Natural killer cell (primary cell): ENCODE measurements at regions not wholly inside any gene's neighbourhood (a gene's known extent, or its start where the extent isn't known, plus 50 kb on each side); places are given as distances from the start of the nearest gene placed in this dataset.

Experiments
- ATAC-seq, 3 donors: fragments of 150-1000 bp in 2 of 3; fragments of 200-7000 bp in 1 of 3; cut with Tn5 transposase; 1 replicate in 1 of 3; 2 replicates in 2 of 3; pipeline ENCODE4 v1.10.0; 2021; ENCODE audit warnings: mild to moderate bottlenecking in 2 of 3, moderate library complexity in 2 of 3
- DNase-seq, 2 donors: peaks; one replicate each; pipeline versions ENCODE4 v3.0.0 to v3.0.0-alpha.2; 2013 to 2021; ENCODE audit warnings: mixed read lengths in 1 of 2
- H3K27ac ChIP-seq: one replicate; pipeline ENCODE4 v1.5.1; 2013; ENCODE audit warnings: mild to moderate bottlenecking, low read length
- H3K27me3 ChIP-seq: one replicate; pipeline ENCODE4 v1.6.1; 2013; ENCODE audit warnings: low read length; ENCODE audit not compliant: control insufficient read depth, insufficient read depth
- H3K36me3 ChIP-seq: one replicate; pipeline ENCODE4 v1.6.1; 2013; ENCODE audit warnings: low read length; ENCODE audit not compliant: control insufficient read depth, insufficient read depth
- H3K4me1 ChIP-seq: one replicate; pipeline ENCODE4 v1.6.1; 2013; ENCODE audit warnings: low read length; ENCODE audit not compliant: control insufficient read depth, insufficient read depth
- H3K4me3 ChIP-seq: one replicate; pipeline ENCODE4 v1.5.1; 2013; ENCODE audit warnings: low read length
- H3K9me3 ChIP-seq: one replicate; pipeline ENCODE4 v1.6.1; 2013; ENCODE audit warnings: low read length; ENCODE audit not compliant: control insufficient read depth, insufficient read depth
- H3K27ac Mint-ChIP-seq, 2 donors: one replicate each; pipeline ENCODE4 v1.8.0; 2022; ENCODE audit warnings: mild to moderate bottlenecking in 2 of 2, mixed read lengths in 2 of 2, moderate library complexity in 1 of 2
- H3K27me3 Mint-ChIP-seq, 2 donors: one replicate each; pipeline ENCODE4 v1.8.0; 2022; ENCODE audit warnings: low read depth in 2 of 2, mixed read lengths in 2 of 2
- H3K36me3 Mint-ChIP-seq: one replicate; pipeline ENCODE4 v1.8.0; 2022; ENCODE audit warnings: mixed read lengths
- H3K4me1 Mint-ChIP-seq, 2 donors: one replicate each; pipeline ENCODE4 v1.8.0; 2022; ENCODE audit warnings: mixed read lengths in 2 of 2
- H3K4me3 Mint-ChIP-seq: one replicate; pipeline ENCODE4 v1.8.0; 2022; ENCODE audit warnings: mild to moderate bottlenecking, moderate library complexity, mixed read lengths
- H3K9me3 Mint-ChIP-seq, 2 donors: one replicate each; pipeline ENCODE4 v1.8.0; 2022; ENCODE audit warnings: mixed read lengths in 2 of 2
- WGBS: methylation state at CpG from one replicate; pipeline ENCODE4 v1.1.7; 2013; ENCODE audit warnings: missing lambda C conversion rate; ENCODE audit not compliant: insufficient coverage; 5-methylcytosine and 5-hydroxymethylcytosine counted together
- intact Hi-C: fragments of 100-400 bp; cut with micrococcal nuclease; formaldehyde crosslinking; loops from one replicate; pipeline ENCODE4 v1.14.2; 2022
- TF ChIP-seq, protein P1 (sequence below): fragments of 200-600 bp; IDR thresholded peaks from one replicate; pipeline ENCODE4 v1.8.0; 2022; ENCODE audit warnings: antibody characterized with exemption

DNA sequence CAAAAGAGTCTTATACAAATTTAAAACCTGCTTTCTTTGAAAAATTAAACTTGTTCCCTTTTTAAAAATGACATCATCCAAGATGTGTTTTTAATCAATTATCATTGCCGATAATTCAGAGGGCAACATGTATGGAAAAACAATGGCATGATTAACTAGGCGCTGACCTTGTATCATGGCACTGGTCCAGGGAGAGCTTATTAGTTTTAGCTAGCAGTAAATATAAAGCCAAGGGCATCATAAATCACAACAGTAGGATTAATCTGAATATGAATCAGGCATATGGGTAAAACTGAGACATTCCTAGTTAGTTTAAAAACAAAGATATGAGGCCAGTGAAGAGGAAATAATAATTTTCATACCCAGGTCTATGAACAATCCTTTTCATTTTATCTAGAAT, 374.0 kb downstream of the HDGFL1 start:
- no peaks in the 10 kb centered on the region for H3K36me3 ChIP-seq
- WGBS, result 92% methylated on average over 2 of the region's 2 CpGs
- no peak overlapping the region for H3K27ac Mint-ChIP-seq
- H3K27me3 Mint-ChIP-seq, result no peaks in the 10 kb centered on the region
- H3K4me3 Mint-ChIP-seq, result no peak overlapping the region
- no peaks in the 10 kb centered on the region for H3K4me1 Mint-ChIP-seq
- TF ChIP-seq, protein P1, sequence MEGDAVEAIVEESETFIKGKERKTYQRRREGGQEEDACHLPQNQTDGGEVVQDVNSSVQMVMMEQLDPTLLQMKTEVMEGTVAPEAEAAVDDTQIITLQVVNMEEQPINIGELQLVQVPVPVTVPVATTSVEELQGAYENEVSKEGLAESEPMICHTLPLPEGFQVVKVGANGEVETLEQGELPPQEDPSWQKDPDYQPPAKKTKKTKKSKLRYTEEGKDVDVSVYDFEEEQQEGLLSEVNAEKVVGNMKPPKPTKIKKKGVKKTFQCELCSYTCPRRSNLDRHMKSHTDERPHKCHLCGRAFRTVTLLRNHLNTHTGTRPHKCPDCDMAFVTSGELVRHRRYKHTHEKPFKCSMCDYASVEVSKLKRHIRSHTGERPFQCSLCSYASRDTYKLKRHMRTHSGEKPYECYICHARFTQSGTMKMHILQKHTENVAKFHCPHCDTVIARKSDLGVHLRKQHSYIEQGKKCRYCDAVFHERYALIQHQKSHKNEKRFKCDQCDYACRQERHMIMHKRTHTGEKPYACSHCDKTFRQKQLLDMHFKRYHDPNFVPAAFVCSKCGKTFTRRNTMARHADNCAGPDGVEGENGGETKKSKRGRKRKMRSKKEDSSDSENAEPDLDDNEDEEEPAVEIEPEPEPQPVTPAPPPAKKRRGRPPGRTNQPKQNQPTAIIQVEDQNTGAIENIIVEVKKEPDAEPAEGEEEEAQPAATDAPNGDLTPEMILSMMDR, result no peak
- intact Hi-C loops, result no loop called here
- H3K36me3 Mint-ChIP-seq, result no peaks in the 10 kb centered on the region
- peaks cover 0 to 6% of the 10 kb centered on the region in 2 donors for H3K9me3 Mint-ChIP-seq
- H3K9me3 ChIP-seq, result peaks cover 2% of the 10 kb centered on the region
- H3K27ac ChIP-seq, result no peak overlapping the region
- no peaks in the 10 kb centered on the region for H3K4me1 ChIP-seq
- no peak for ATAC-seq
- no peak overlapping the region for H3K4me3 ChIP-seq
- no peaks in the 10 kb centered on the region for H3K27me3 ChIP-seq
- DNase-seq, result no peak

DNA sequence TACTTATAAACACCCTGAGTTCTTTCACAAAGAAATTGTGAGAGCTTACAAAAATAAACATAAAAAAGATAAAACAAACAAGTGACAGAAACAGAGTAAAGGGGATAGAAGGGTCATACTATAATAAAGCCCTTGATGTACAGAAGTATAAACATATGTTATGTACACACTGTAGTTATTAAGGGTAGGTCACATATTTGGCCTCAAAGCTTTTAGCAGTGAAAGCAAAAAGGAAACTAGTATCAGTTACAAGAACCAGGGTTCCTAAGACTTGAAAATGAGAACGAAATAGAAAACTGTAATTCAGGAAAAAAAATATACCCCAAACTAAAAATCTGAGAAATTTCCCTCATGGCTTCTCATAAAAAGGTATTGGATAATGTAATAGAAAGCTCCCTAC, 380.6 kb downstream of the HDGFL1 start:
- H3K27ac ChIP-seq, result no peak overlapping the region
- no peak for ATAC-seq
- no peak for DNase-seq
- Mint-ChIP-seq H3K36me3 (no peaks in the 10 kb centered on the region), H3K4me1 (peaks cover 4% of the 10 kb centered on the region in 2 donors), H3K27me3 (no peaks in the 10 kb centered on the region), H3K4me3 (no peak overlapping the region), H3K27ac (no peak overlapping the region), H3K9me3 (peaks cover 0 to 3% of the 10 kb centered on the region in 2 donors)
- intact Hi-C loops, result no loop called here
- H3K27me3 ChIP-seq, result no peaks in the 10 kb centered on the region
- no CpG with 5 or more reads among the region's 1 CpG for WGBS
- no peak overlapping the region for H3K4me3 ChIP-seq
- H3K9me3 ChIP-seq, result no peaks in the 10 kb centered on the region
- H3K36me3 ChIP-seq, result no peaks in the 10 kb centered on the region
- no peaks in the 10 kb centered on the region for H3K4me1 ChIP-seq
- TF ChIP-seq, protein P1, result no peak

DNA sequence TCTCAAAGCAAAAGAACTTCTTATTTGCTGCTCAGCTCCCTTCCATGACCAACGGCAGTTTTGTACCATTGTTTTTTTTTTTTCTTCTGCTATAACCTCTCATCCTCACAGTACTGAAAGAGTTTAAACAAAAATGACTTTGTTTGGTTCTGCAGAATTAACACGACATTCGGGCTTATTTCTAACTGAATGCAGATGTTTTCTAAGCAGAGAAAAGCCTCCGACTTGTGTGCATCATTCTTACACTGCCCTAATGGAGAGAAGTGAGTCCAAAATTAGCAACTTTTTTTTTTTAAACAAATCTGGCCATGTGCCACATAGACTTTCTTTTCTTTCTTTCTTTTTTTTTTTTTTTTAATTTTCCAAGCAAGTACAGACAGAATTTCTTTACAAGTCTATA, 382.7 kb downstream of the HDGFL1 start:
- no peaks in the 10 kb centered on the region for H3K36me3 ChIP-seq
- no peak for DNase-seq
- Mint-ChIP-seq H3K27me3 (no peaks in the 10 kb centered on the region), H3K27ac (no peak overlapping the region), H3K36me3 (no peaks in the 10 kb centered on the region), H3K4me3 (no peak overlapping the region), H3K9me3 (no peaks in the 10 kb centered on the region), H3K4me1 (peaks cover 9 to 10% of the 10 kb centered on the region in 2 donors)
- no peaks in the 10 kb centered on the region for H3K9me3 ChIP-seq
- H3K27me3 ChIP-seq, result no peaks in the 10 kb centered on the region
- no peak overlapping the region for H3K27ac ChIP-seq
- intact Hi-C loops, result no loop called here
- TF ChIP-seq, protein P1, result no peak
- H3K4me3 ChIP-seq, result no peak overlapping the region
- ATAC-seq, result no peak
- WGBS, result 95% methylated on average over 4 of the region's 4 CpGs
- H3K4me1 ChIP-seq, result no peaks in the 10 kb centered on the region

DNA sequence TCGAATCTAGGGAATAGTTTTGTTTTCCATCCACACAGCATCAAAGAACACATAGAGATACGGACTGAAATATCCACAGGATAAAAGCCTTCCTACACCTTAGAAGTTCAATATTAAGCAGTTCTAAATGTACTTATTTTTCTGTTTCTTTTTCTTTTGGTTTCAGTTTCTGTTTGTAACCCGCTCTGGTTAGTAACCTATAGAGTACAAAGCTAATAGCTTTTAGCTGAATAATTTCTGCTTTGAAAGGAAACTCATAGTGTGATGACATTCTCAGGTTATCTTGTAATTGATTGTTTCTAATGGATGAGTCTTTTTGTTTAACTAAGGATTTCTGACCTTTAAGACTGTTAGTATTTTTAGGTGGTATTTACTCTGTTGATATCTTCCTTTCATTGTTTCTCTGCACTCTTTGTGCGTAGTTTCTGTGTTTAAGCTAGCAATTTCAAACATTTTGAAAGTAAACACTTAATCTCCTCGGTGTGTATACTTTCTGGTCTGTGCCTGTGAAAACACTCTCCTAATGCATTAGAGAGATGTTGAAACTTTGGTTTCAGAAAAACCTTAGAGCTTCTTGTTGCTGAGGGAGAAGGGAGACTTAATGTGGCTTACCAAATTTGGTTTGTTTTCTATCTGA, 385.5 kb downstream of the HDGFL1 start:
- peak overlapping the region; percentile 77 for H3K4me3 Mint-ChIP-seq
- Histone ChIP-seq H3K27ac (peak overlapping the region; percentile 42), H3K9me3 (no peaks in the 10 kb centered on the region), H3K27me3 (no peaks in the 10 kb centered on the region), H3K4me1 (no peaks in the 10 kb centered on the region), H3K36me3 (no peaks in the 10 kb centered on the region), H3K4me3 (no peak overlapping the region)
- H3K4me1 Mint-ChIP-seq, result peaks cover 18 to 19% of the 10 kb centered on the region in 2 donors
- H3K27ac Mint-ChIP-seq, result peak overlapping the region; percentile 84
- DNase-seq (no peak), ATAC-seq (peak in 1 of 3 donors; percentile 58)
- TF ChIP-seq, protein P1, result no peak
- peaks cover 8 to 11% of the 10 kb centered on the region in 2 donors for H3K9me3 Mint-ChIP-seq
- intact Hi-C loops, result no loop called here
- H3K36me3 Mint-ChIP-seq, result no peaks in the 10 kb centered on the region
- WGBS, result 57% methylated on average over 1 of the region's 5 CpGs
- no peaks in the 10 kb centered on the region for H3K27me3 Mint-ChIP-seq
